A549 (cell line): ENCODE measurements at regions not wholly inside any gene's neighbourhood (a gene's known extent, or its start where the extent isn't known, plus 50 kb on each side); places are given as distances from the start of the nearest gene placed in this dataset.

Source experiments
- ATAC-seq, 2 experiments: fragments of 200-7000 bp in 1 of 2; fragments of >200 bp in 1 of 2; cut with Nextera tagmentation in 1 of 2; cut with Tn5 transposase in 1 of 2; 3 replicates each; pipeline versions ENCODE4 v1.8.0 to v1.9.1; 2018 to 2020; ENCODE audit warnings: mild to moderate bottlenecking in 1 of 2, moderate library complexity in 1 of 2
- CTCF ChIA-PET: fragments of 300-600 bp; sonication (Branson Sonifier 250); formaldehyde crosslinking; extraction: SDS; loops from one replicate; lab custom pipeline; 2021; ENCODE audit warnings: antibody characterized with exemption, inconsistent platforms; lab: Yijun Ruan, JAX
- POLR2A ChIA-PET: fragments of 350-600 bp; formaldehyde crosslinking; extraction: SDS; loops from one replicate; lab custom pipeline; 2021; ENCODE audit warnings: antibody characterized with exemption, inconsistent platforms; lab: Yijun Ruan, JAX
- DNase-seq, 2 experiments: peaks; one replicate each; pipeline versions ENCODE4 v3.0.0 to v3.0.0-alpha.2; 2011 to 2016; ENCODE audit warnings: low read depth in 1 of 2, low spot score in 1 of 2
- FAIRE-seq: peaks from 2 replicates; lab custom pipeline; 2011; peaks lifted over from hg19 to GRCh38; lab: Jason Lieb, UNC
- H3K27ac ChIP-seq, 2 experiments: fragments of >200 bp; sonication (Bioruptor Twin); formaldehyde crosslinking; 3 replicates each; pipeline ENCODE4 v1.5.1; 2016 to 2017
- H3K4me1 ChIP-seq: fragments of >200 bp; sonication (Bioruptor Twin); formaldehyde crosslinking; 3 replicates; pipeline ENCODE4 v1.6.1; 2016
- H3K4me2 ChIP-seq: fragments of >200 bp; sonication (Bioruptor Twin); formaldehyde crosslinking; 3 replicates; pipeline ENCODE4 v1.6.1; 2016
- H3K4me3 ChIP-seq: fragments of >200 bp; sonication (Bioruptor Twin); formaldehyde crosslinking; 3 replicates; pipeline ENCODE4 v1.5.1; 2016
- H3K9me3 ChIP-seq: fragments of >200 bp; sonication (Bioruptor Twin); formaldehyde crosslinking; 3 replicates; pipeline ENCODE4 v1.6.1; 2016
- ATOH8 ChIP-seq: fragments of 250-450 bp; sonication (Bioruptor Pico); IDR thresholded peaks from 2 replicates; pipeline ENCODE4 v1.5.0; 2020; ENCODE audit warnings: low read depth, mild to moderate bottlenecking, moderate library complexity
- BHLHE40 ChIP-seq: IDR thresholded peaks from 2 replicates; pipeline ENCODE4 v1.6.1; 2012; ENCODE audit warnings: low read depth, low read length, inconsistent platforms
- CEBPB ChIP-seq, 2 experiments: fragments of >200 bp in 1 of 2; sonication (Bioruptor Twin) in 1 of 2; formaldehyde crosslinking in 1 of 2; IDR thresholded peaks; 2 replicates each; pipeline ENCODE4 v1.6.1; 2012 to 2016
- ESRRA ChIP-seq: fragments of 150-350 bp; IDR thresholded peaks from 2 replicates; pipeline ENCODE4 v1.6.1; 2014; ENCODE audit warnings: mild to moderate bottlenecking, low read length, borderline replicate concordance
- FOSB ChIP-seq: fragments of 250-450 bp; sonication (Bioruptor Pico); IDR thresholded peaks from 2 replicates; pipeline ENCODE4 v1.5.0; 2020; ENCODE audit warnings: mild to moderate bottlenecking, moderate library complexity
- FOSL2 ChIP-seq, 2 experiments: fragments of 450-650 bp in 1 of 2; fragments of >200 bp in 1 of 2; sonication (Bioruptor Twin) in 1 of 2; formaldehyde crosslinking; IDR thresholded peaks; 2 replicates each; pipeline versions ENCODE4 v1.5.0 to v1.6.1; 2016 to 2020; ENCODE audit warnings: mild to moderate bottlenecking in 1 of 2, moderate library complexity in 1 of 2
- FOXS1 ChIP-seq: fragments of 250-450 bp; sonication (Bioruptor Pico); IDR thresholded peaks from 2 replicates; pipeline ENCODE4 v1.5.0; 2020; ENCODE audit warnings: mild to moderate bottlenecking, moderate library complexity
- HES2 ChIP-seq: fragments of >200 bp; sonication (Bioruptor Twin); formaldehyde crosslinking; IDR thresholded peaks from 2 replicates; pipeline ENCODE4 v1.6.1; 2016
- HMGXB4 ChIP-seq: fragments of 250-450 bp; sonication (Bioruptor Pico); IDR thresholded peaks from 2 replicates; pipeline ENCODE4 v1.5.0; 2021; ENCODE audit warnings: mild to moderate bottlenecking, moderate library complexity, borderline replicate concordance
- HOXB13 ChIP-seq: fragments of 250-450 bp; sonication (Bioruptor Pico); IDR thresholded peaks from 2 replicates; pipeline ENCODE4 v1.5.0; 2020; ENCODE audit warnings: low read depth, mild to moderate bottlenecking, moderate library complexity
- JUN ChIP-seq, 2 experiments: fragments of >200 bp; sonication (Bioruptor Twin); formaldehyde crosslinking; IDR thresholded peaks; 2 replicates in 1 of 2; 3 replicates in 1 of 2; pipeline ENCODE4 v1.6.1; 2016 to 2017
- KDM5A ChIP-seq: fragments of 200-600 bp; sonication (generic); IDR thresholded peaks from 2 replicates; pipeline ENCODE4 v1.6.1; 2016; ENCODE audit warnings: antibody characterized with exemption, mild to moderate bottlenecking
- MYC ChIP-seq: IDR thresholded peaks from 2 replicates; pipeline ENCODE4 v1.6.1; 2012; ENCODE audit warnings: mild to moderate bottlenecking, inconsistent platforms, low read length, improper control_type of control experiment, borderline replicate concordance
- NPAS2 ChIP-seq: fragments of 250-450 bp; sonication (Bioruptor Pico); IDR thresholded peaks from 2 replicates; pipeline ENCODE4 v1.8.0; 2022; ENCODE audit warnings: mild to moderate bottlenecking, moderate library complexity, borderline replicate concordance
- POLR2A ChIP-seq: IDR thresholded peaks from 2 replicates; pipeline ENCODE4 v1.6.1; 2012; ENCODE audit warnings: mild to moderate bottlenecking, low read length
- POLR2AphosphoS2 ChIP-seq: conservative IDR thresholded peaks from 2 replicates; pipeline ENCODE4 v1.6.1; 2012; ENCODE audit warnings: low read length, improper control_type of control experiment, inconsistent platforms
- TFCP2L1 ChIP-seq: fragments of 250-450 bp; sonication (Bioruptor Pico); IDR thresholded peaks from 2 replicates; pipeline ENCODE4 v1.5.0; 2021; ENCODE audit warnings: mild to moderate bottlenecking
- USF2 ChIP-seq: fragments of 450-650 bp; IDR thresholded peaks from 2 replicates; pipeline ENCODE4 v1.6.1; 2014; ENCODE audit warnings: antibody characterized with exemption
- ZC3H11A ChIP-seq: fragments of 450-650 bp; IDR thresholded peaks from 2 replicates; pipeline ENCODE4 v1.6.1; 2014; ENCODE audit warnings: antibody characterized with exemption, mild to moderate bottlenecking
- ZFP36 ChIP-seq: fragments of 450-650 bp; IDR thresholded peaks from 2 replicates; pipeline ENCODE4 v1.6.1; 2014; ENCODE audit warnings: borderline replicate concordance; ENCODE audit not compliant: partially characterized antibody
- WGBS: methylation state at CpG from one replicate; pipeline ENCODE4 v1.1.6; 2017; ENCODE audit errors: missing lambda C conversion rate; 5-methylcytosine and 5-hydroxymethylcytosine counted together

- no peak for TF ChIP-seq BHLHE40
- TF ChIP-seq MYC, result no peak
Observed at GRCh38 chr10:44470784-44471183, 85.9 kb upstream of the CXCL12 start (continued).

GRCh38 chr10:44471410-44471809 is 86.5 kb upstream of the CXCL12 start:
- ChIA-PET CTCF (no interaction called here), POLR2A (no interaction called here)
- FAIRE-seq (no peak), DNase-seq (no peak), ATAC-seq (no peak)
- TF ChIP-seq FOSL2 (IDR thresholded peaks at IDR 0.05) (no peak), FOSL2 (CRISPR knock-in tag; IDR thresholded peaks at IDR 0.05) (no peak), TFCP2L1 (no peak), NPAS2 (CRISPR knock-in tag) (no peak), CEBPB (IDR thresholded peaks at IDR 0.05) (no peak), ZFP36 (no peak), ESRRA (no peak), POLR2AphosphoS2 (no peak), JUN (IDR thresholded peaks at IDR 0.05) (no peak), USF2 (no peak), FOXS1 (CRISPR knock-in tag) (no peak)
- no peaks in the 10 kb centered on the region for H3K4me1 ChIP-seq
- no peak overlapping the region for H3K4me2 ChIP-seq
- no peak overlapping the region for H3K27ac ChIP-seq
- no peaks in the 10 kb centered on the region; the same call in 2 of the 3 replicates for H3K9me3 ChIP-seq
- WGBS, result 7% methylated on average over 5 of the region's 5 CpGs
- no peak overlapping the region for H3K4me3 ChIP-seq

- Histone ChIP-seq H3K4me2 (no peak overlapping the region), H3K4me3 (no peak overlapping the region), H3K27ac (no peak overlapping the region), H3K4me1 (no peaks in the 10 kb centered on the region), H3K9me3 (no peaks in the 10 kb centered on the region; the same call in 2 of the 3 replicates)
- ChIA-PET CTCF (no interaction called here), POLR2A (no interaction called here)
- WGBS, result 0% methylated on average over 3 of the region's 3 CpGs
- FAIRE-seq (no peak), ATAC-seq (no peak), DNase-seq (no peak)
- TF ChIP-seq ATOH8 (CRISPR knock-in tag), result no peak
- TF ChIP-seq POLR2A, result no peak
- TF ChIP-seq HES2, result no peak
- TF ChIP-seq KDM5A, result no peak
- TF ChIP-seq ZC3H11A, result no peak
- no peak for TF ChIP-seq HMGXB4 (CRISPR knock-in tag)
- no peak for TF ChIP-seq POLR2AphosphoS2
- no peak for TF ChIP-seq BHLHE40
- no peak for TF ChIP-seq FOSB
- no peak for TF ChIP-seq HOXB13
Observed at GRCh38 chr10:44473146-44473545, 88.2 kb upstream of the CXCL12 start.
